Right atrium auricular region (tissue), 2 donors: ENCODE measurements at regions not wholly inside any gene's neighbourhood (a gene's known extent, or its start where the extent isn't known, plus 50 kb on each side); places are given as distances from the start of the nearest gene placed in this dataset.

ENCODE experiments used
- DNase-seq: peaks from one replicate; pipeline ENCODE4 v3.0.0-alpha.2; 2019; ENCODE audit warnings: low spot score
- H3K27ac ChIP-seq, 2 donors: fragments of 200-600 bp; sonication (generic); 1 replicate in 1 of 2; 2 replicates in 1 of 2; pipeline ENCODE4 v1.5.1; 2016 to 2019
- H3K27me3 ChIP-seq, 2 donors: fragments of 200-600 bp; sonication (generic); one replicate each; pipeline versions ENCODE4 v1.5.1 to v1.6.0; 2017 to 2019
- H3K36me3 ChIP-seq: fragments of 200-600 bp; sonication (generic); one replicate; pipeline ENCODE4 v1.5.1; 2016
- H3K4me1 ChIP-seq, 2 donors: fragments of 200-600 bp; sonication (generic); one replicate each; pipeline versions ENCODE4 v1.5.1 to v1.6.0; 2017 to 2019
- H3K4me3 ChIP-seq, 2 donors: fragments of 200-600 bp; sonication (generic); 1 replicate in 1 of 2; 2 replicates in 1 of 2; pipeline ENCODE4 v1.5.1; 2017 to 2019; ENCODE audit warnings: mild to moderate bottlenecking in 1 of 2, moderate library complexity in 1 of 2
- H3K9me3 ChIP-seq, 2 donors: fragments of 200-600 bp; sonication (generic); one replicate each; pipeline ENCODE4 v1.5.1; 2019
- TF ChIP-seq, protein P1 (sequence below), 2 donors: fragments of 200-600 bp; sonication (generic); IDR thresholded peaks; one replicate each; pipeline ENCODE4 v1.5.1; 2019; ENCODE audit warnings: antibody characterized with exemption in 2 of 2

DNA sequence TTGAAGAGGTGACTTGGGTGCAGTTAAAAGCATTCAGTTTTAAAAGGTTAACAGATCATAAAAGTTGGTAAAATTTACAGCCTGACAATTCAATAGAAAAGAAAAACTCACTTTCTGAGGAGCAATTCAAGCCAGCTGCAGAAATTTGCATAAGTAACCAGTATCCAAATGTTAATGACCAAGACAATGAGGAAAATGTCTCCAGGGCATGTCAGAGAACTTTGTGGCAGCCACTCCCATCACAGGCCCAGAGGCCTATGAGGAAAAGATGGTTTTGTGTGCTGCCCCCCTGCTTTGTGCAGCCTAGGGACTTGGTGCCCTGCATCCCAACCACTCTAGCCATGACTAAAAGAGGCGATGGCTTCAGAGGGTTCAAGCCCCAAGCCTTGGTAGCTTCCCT lies 1406.5 kb upstream of the ACO1 start:
- no peak for DNase-seq
- H3K27me3 ChIP-seq: no peaks in the 10 kb centered on the region
- no peaks in the 10 kb centered on the region for H3K4me1 ChIP-seq
- no peak overlapping the region for H3K4me3 ChIP-seq
- no peak overlapping the region for H3K27ac ChIP-seq
- no peaks in the 10 kb centered on the region for H3K9me3 ChIP-seq
- TF ChIP-seq, protein P1, sequence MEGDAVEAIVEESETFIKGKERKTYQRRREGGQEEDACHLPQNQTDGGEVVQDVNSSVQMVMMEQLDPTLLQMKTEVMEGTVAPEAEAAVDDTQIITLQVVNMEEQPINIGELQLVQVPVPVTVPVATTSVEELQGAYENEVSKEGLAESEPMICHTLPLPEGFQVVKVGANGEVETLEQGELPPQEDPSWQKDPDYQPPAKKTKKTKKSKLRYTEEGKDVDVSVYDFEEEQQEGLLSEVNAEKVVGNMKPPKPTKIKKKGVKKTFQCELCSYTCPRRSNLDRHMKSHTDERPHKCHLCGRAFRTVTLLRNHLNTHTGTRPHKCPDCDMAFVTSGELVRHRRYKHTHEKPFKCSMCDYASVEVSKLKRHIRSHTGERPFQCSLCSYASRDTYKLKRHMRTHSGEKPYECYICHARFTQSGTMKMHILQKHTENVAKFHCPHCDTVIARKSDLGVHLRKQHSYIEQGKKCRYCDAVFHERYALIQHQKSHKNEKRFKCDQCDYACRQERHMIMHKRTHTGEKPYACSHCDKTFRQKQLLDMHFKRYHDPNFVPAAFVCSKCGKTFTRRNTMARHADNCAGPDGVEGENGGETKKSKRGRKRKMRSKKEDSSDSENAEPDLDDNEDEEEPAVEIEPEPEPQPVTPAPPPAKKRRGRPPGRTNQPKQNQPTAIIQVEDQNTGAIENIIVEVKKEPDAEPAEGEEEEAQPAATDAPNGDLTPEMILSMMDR (IDR thresholded peaks at IDR 0.05): no peak
- no peaks in the 10 kb centered on the region for H3K36me3 ChIP-seq

DNA sequence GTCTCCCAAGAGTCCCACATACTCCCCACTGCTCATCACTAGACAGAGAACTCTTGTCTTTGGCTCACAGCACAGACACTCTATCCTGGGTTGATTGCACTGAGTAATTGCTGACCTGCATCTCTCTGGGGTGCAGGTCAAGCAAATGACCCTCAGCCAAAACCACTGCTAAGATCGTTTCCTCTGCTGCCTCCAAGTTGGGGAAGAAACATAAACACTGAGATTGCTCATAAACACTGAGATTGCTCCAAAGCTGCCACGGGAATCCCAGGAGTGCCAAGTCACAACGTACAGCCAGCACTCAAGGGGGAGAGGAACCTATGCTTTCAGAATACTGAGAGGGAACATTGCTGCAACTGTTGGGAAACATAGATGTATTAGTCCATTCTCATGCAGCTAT lies 1402.1 kb upstream of the ACO1 start:
- Histone ChIP-seq H3K4me1 (no peaks in the 10 kb centered on the region), H3K27ac (no peak overlapping the region), H3K27me3 (no peaks in the 10 kb centered on the region), H3K36me3 (no peaks in the 10 kb centered on the region), H3K4me3 (no peak overlapping the region), H3K9me3 (no peaks in the 10 kb centered on the region)
- TF ChIP-seq, protein P1 (IDR thresholded peaks at IDR 0.05): no peak
- no peak for DNase-seq

DNA sequence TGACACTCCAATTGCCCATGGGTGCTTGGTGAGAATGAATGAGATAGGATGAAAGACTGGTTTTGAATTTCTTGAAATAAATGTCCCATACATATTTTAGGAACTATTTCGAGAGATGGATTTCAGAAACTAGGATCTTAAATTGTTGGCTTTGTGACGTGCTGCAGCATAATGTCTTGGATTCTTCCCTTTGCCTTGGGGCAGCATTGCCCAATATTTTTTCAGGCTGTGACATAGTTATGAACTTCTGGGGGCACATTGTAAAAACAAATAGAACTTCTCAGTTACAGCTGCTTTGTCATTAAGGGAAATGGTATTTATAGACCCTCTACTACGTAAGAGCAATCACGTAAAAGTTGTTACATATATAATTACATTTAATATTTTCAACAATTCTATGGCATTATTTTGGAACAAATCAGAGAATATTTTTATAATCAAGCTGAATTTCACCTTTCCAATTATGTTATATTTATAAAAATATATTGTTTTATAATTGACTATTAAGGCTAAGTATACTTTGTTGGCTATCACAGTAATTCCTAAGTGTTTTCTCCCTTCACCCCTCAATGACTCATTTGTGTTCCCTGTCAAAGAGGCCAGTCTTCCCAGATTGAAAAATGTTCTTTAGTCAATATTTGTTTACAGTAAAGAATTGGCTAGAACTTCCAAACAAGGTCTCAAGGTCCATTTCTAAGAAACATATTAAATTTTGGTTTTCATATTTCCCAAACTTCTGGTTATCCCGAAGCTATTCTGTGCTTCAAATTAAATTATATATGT lies 1388.3 kb upstream of the ACO1 start:
- Histone ChIP-seq H3K27me3 (no peaks in the 10 kb centered on the region), H3K36me3 (no peaks in the 10 kb centered on the region), H3K4me1 (no peaks in the 10 kb centered on the region), H3K27ac (no peak overlapping the region), H3K9me3 (peaks cover 0 to 4% of the 10 kb centered on the region in 2 donors), H3K4me3 (no peak overlapping the region)
- no peak for DNase-seq
- TF ChIP-seq, protein P1 (IDR thresholded peaks at IDR 0.05): no peak

DNA sequence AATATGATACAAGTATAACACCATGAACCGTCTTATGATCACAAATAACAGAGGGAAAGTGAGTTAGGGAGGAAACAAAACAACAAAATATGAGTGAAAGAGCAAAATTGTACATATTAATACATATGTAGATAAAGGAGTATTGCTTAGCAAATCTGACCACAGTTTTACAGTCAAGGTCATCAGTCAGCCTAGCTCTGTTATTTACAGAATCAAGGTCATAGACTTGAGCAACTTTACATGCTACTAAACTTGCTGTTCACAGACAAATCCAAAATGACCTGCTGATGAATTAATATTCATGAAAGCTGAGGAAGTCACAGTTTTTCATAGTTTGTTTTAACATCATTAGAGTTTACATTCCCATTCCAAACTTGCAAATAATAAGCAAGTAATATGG lies 1387.7 kb upstream of the ACO1 start:
- H3K36me3 ChIP-seq: no peaks in the 10 kb centered on the region
- no peak overlapping the region for H3K4me3 ChIP-seq
- DNase-seq: no peak
- H3K27ac ChIP-seq: no peak overlapping the region
- TF ChIP-seq, protein P1 (IDR thresholded peaks at IDR 0.05): no peak
- H3K27me3 ChIP-seq: no peaks in the 10 kb centered on the region
- no peaks in the 10 kb centered on the region for H3K4me1 ChIP-seq
- H3K9me3 ChIP-seq: peaks cover 0 to 4% of the 10 kb centered on the region in 2 donors

DNA sequence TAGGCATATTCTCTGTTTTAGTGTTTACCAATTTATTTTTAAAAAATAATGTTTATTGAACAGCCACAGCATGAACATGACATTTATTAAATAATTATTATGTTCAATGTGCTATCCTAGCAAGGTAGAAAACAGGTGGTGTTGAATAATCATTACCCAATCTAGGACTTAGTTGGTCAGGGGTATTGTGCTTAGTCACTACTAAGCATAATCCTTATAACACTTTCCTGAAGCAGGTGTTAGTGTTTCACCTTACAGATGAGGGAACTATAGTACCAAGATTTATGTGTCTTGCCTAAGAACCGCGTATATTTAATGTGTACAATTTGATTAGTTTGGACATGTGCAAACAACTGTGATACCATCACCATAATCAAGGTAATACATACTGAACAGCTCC lies 1387.2 kb upstream of the ACO1 start:
- H3K9me3 ChIP-seq: peaks cover 0 to 4% of the 10 kb centered on the region in 2 donors
- TF ChIP-seq, protein P1 (IDR thresholded peaks at IDR 0.05): no peak

More for the DNA sequence above, 1387.2 kb upstream of the ACO1 start:
- H3K36me3 ChIP-seq: no peaks in the 10 kb centered on the region
- no peak for DNase-seq
- no peak overlapping the region for H3K4me3 ChIP-seq
- no peaks in the 10 kb centered on the region for H3K27me3 ChIP-seq
- H3K4me1 ChIP-seq: no peaks in the 10 kb centered on the region
- H3K27ac ChIP-seq: no peak overlapping the region
